ENCODE measurements at regions not wholly inside any gene's neighbourhood (a gene's known extent, or its start where the extent isn't known, plus 50 kb on each side); places are given as distances from the start of the nearest gene placed in this dataset.

GRCh38 chr11:87754685-87755084 is 420.6 kb downstream of the RAB38 start:
- no peak overlapping the region for H3K4me3 ChIP-seq (ENCODE audit: low read length)
- no peaks in the 10 kb centered on the region for H3K9me3 ChIP-seq (ENCODE audit: insufficient read depth, low read depth, low read length)
- no peaks in the 10 kb centered on the region for H3K4me1 ChIP-seq (ENCODE audit: insufficient read depth, low read length)
- H3K9ac ChIP-seq (ENCODE audit: low read depth, low read length) = no peak overlapping the region
- H3K27me3 ChIP-seq (ENCODE audit: insufficient read depth, low read length) = no peaks in the 10 kb centered on the region
- no peak overlapping the region for H3K27ac ChIP-seq (ENCODE audit: low read length)
- no peaks in the 10 kb centered on the region for H3K36me3 ChIP-seq (ENCODE audit: insufficient read depth, low read depth, low read length)

DNA sequence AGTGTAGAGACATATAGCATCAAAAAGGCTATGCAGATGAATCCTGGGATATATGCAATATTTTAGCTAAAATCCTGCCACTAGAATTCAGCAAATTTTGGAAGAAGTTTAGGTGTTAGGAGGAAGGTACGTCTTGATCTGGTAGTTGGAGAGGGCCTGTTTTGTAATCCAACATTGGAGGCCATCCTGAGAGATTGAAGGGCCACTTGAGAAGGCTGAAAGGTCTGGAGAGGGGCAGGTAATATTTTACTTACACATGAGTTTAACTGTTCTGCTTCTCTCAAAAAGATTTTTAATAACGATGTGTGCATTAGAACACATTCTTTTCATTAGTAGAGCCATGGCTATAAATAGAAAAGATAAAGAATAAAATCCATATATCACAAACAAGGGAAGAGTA is 422.1 kb downstream of the RAB38 start:
- Histone ChIP-seq H3K27ac (ENCODE audit: low read length) (no peak overlapping the region), H3K36me3 (ENCODE audit: insufficient read depth, low read depth, low read length) (no peaks in the 10 kb centered on the region), H3K4me3 (ENCODE audit: low read length) (no peak overlapping the region), H3K4me1 (ENCODE audit: insufficient read depth, low read length) (no peaks in the 10 kb centered on the region), H3K9ac (ENCODE audit: low read depth, low read length) (no peak overlapping the region), H3K27me3 (ENCODE audit: insufficient read depth, low read length) (no peaks in the 10 kb centered on the region), H3K9me3 (ENCODE audit: insufficient read depth, low read depth, low read length) (no peaks in the 10 kb centered on the region)

DNA sequence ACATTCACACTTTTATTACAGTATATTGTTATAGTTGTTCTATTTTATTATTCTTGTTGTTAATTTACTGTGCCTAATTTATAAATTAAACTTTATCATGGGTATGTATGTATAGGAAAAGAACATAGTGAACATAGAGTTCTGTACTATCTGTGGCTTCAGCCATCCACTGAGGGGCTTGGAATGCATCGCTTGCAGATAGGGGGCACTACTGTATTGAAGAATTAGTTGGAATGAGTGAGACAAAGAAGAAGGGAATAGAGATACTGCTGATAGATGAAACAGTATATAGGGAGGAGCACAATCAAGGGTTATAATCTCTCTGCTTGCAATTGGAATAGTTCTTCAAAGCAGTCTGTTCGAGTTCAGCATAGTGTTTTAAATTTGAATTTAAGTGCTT is 432.2 kb downstream of the RAB38 start:
- Histone ChIP-seq H3K4me3 (ENCODE audit: low read length) (no peak overlapping the region), H3K36me3 (ENCODE audit: insufficient read depth, low read depth, low read length) (no peaks in the 10 kb centered on the region), H3K4me1 (ENCODE audit: insufficient read depth, low read length) (no peaks in the 10 kb centered on the region), H3K27ac (ENCODE audit: low read length) (no peak overlapping the region), H3K9ac (ENCODE audit: low read depth, low read length) (no peak overlapping the region), H3K27me3 (ENCODE audit: insufficient read depth, low read length) (no peaks in the 10 kb centered on the region), H3K9me3 (ENCODE audit: insufficient read depth, low read depth, low read length) (no peaks in the 10 kb centered on the region)

DNA sequence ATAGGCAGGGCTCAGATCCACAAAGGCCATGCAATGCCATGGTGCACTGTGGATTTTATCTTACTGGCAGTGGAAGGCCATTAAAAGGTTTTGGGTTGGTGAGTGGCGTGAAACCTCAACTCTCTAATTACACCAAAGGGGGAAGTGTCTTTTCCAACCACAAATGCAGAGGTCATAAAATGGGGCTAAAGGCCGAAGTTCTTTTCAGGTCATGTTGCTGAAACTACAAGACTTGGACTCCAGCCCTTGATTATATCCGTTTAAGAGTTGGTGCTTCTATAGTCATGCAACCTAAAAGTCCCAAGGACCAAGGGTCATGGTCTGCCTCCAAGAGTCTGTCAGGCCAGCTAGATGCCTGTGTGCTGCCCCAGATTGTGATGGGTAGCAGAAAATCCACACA is 434.3 kb downstream of the RAB38 start:
- no peak overlapping the region for H3K9ac ChIP-seq (ENCODE audit: low read depth, low read length)
- H3K27me3 ChIP-seq (ENCODE audit: insufficient read depth, low read length) = no peaks in the 10 kb centered on the region
- no peak overlapping the region for H3K27ac ChIP-seq (ENCODE audit: low read length)
- H3K4me1 ChIP-seq (ENCODE audit: insufficient read depth, low read length) = no peaks in the 10 kb centered on the region
- no peak overlapping the region for H3K4me3 ChIP-seq (ENCODE audit: low read length)
- no peaks in the 10 kb centered on the region for H3K36me3 ChIP-seq (ENCODE audit: insufficient read depth, low read depth, low read length)
- no peaks in the 10 kb centered on the region for H3K9me3 ChIP-seq (ENCODE audit: insufficient read depth, low read depth, low read length)

DNA sequence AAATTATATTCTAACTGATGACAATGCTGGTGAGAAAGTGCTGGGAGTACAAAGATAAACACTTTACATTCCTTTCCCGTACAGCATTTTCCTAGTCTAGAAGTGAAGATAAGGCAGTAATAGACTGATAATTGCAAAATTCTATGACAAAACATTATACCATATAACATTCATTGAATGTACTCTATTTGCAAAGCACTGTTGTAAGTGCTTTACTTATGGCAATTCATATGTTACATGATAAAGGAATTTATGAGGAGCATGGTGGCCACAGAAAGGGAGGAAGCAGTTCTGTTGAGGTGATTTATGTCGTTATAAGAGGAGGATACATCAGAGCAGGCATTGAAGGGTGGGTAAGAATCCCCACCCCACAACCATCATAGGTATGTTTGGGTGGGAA is 434.8 kb downstream of the RAB38 start:
- Histone ChIP-seq H3K4me3 (ENCODE audit: low read length) (no peak overlapping the region), H3K4me1 (ENCODE audit: insufficient read depth, low read length) (no peaks in the 10 kb centered on the region), H3K36me3 (ENCODE audit: insufficient read depth, low read depth, low read length) (no peaks in the 10 kb centered on the region), H3K27ac (ENCODE audit: low read length) (no peak overlapping the region), H3K9ac (ENCODE audit: low read depth, low read length) (no peak overlapping the region), H3K27me3 (ENCODE audit: insufficient read depth, low read length) (no peaks in the 10 kb centered on the region), H3K9me3 (ENCODE audit: insufficient read depth, low read depth, low read length) (no peaks in the 10 kb centered on the region)

- Histone ChIP-seq H3K36me3 (ENCODE audit: insufficient read depth, low read depth, low read length) (no peaks in the 10 kb centered on the region), H3K27ac (ENCODE audit: low read length) (no peak overlapping the region), H3K4me3 (ENCODE audit: low read length) (no peak overlapping the region), H3K27me3 (ENCODE audit: insufficient read depth, low read length) (no peaks in the 10 kb centered on the region), H3K9me3 (ENCODE audit: insufficient read depth, low read depth, low read length) (no peaks in the 10 kb centered on the region), H3K4me1 (ENCODE audit: insufficient read depth, low read length) (no peaks in the 10 kb centered on the region), H3K9ac (ENCODE audit: low read depth, low read length) (no peak overlapping the region)
Observed at GRCh38 chr11:87739766-87740165, 435.5 kb downstream of the RAB38 start.

GRCh38 chr11:87739261-87739660 is 436.0 kb downstream of the RAB38 start:
- H3K27me3 ChIP-seq (ENCODE audit: insufficient read depth, low read length) = no peaks in the 10 kb centered on the region
- no peak overlapping the region for H3K9ac ChIP-seq (ENCODE audit: low read depth, low read length)
- no peak overlapping the region for H3K4me3 ChIP-seq (ENCODE audit: low read length)
- no peak overlapping the region for H3K27ac ChIP-seq (ENCODE audit: low read length)
- H3K9me3 ChIP-seq (ENCODE audit: insufficient read depth, low read depth, low read length) = no peaks in the 10 kb centered on the region
- H3K36me3 ChIP-seq (ENCODE audit: insufficient read depth, low read depth, low read length) = no peaks in the 10 kb centered on the region
- H3K4me1 ChIP-seq (ENCODE audit: insufficient read depth, low read length) = no peaks in the 10 kb centered on the region

DNA sequence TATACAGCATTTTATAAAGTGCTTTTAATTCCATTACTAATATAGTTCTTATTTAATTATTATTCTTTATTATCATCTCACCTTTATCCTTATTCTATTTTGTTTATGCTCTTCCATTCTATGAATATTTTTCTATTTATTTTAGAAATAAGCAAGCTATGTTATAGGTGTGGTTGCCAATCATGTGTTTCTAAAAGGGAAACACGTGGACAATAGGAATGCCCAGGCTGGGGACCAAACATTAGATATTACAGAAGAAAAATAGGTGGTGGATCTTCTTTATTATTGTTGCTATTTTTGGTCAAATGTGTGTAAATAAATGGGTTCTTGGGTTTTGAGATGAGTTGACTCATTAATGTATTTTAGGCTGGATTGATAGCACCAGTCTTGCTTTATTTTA is 438.3 kb downstream of the RAB38 start:
- Histone ChIP-seq H3K36me3 (ENCODE audit: insufficient read depth, low read depth, low read length) (no peaks in the 10 kb centered on the region), H3K27me3 (ENCODE audit: insufficient read depth, low read length) (no peaks in the 10 kb centered on the region), H3K27ac (ENCODE audit: low read length) (no peak overlapping the region), H3K4me1 (ENCODE audit: insufficient read depth, low read length) (no peaks in the 10 kb centered on the region), H3K4me3 (ENCODE audit: low read length) (no peak overlapping the region), H3K9ac (ENCODE audit: low read depth, low read length) (no peak overlapping the region), H3K9me3 (ENCODE audit: insufficient read depth, low read depth, low read length) (no peaks in the 10 kb centered on the region)

- Histone ChIP-seq H3K27ac (ENCODE audit: low read length) (no peak overlapping the region), H3K36me3 (ENCODE audit: insufficient read depth, low read depth, low read length) (no peaks in the 10 kb centered on the region), H3K4me3 (ENCODE audit: low read length) (no peak overlapping the region), H3K9ac (ENCODE audit: low read depth, low read length) (no peak overlapping the region), H3K4me1 (ENCODE audit: insufficient read depth, low read length) (0 out of 2 replicates have a peak, but pooled peaks cover 3% of the 10 kb centered on the region), H3K27me3 (ENCODE audit: insufficient read depth, low read length) (no peaks in the 10 kb centered on the region), H3K9me3 (ENCODE audit: insufficient read depth, low read depth, low read length) (no peaks in the 10 kb centered on the region)
Observed at GRCh38 chr11:87726506-87726905, 448.7 kb downstream of the RAB38 start.

DNA sequence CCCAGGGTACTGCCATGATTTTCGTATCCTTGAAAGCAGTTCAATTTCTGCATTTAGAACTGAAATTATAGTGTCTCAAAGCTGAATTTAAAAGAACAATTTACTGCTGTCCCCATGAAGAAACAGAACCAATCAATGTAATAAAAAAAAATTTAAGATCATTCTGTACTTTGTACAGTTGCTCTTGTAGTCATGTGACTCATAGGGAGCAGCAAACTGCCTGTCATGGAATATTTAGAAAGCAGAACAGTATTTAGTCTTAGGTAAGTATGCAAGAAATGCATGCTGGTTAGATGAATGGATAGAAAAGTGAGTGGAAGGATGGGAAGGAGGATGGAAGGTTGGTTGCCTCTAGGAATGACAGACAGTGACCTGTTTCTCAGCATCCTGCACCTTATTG is 450.9 kb downstream of the RAB38 start:
- Histone ChIP-seq H3K27me3 (ENCODE audit: insufficient read depth, low read length) (no peaks in the 10 kb centered on the region), H3K27ac (ENCODE audit: low read length) (no peak overlapping the region), H3K4me3 (ENCODE audit: low read length) (no peak overlapping the region), H3K9me3 (ENCODE audit: insufficient read depth, low read depth, low read length) (no peaks in the 10 kb centered on the region), H3K9ac (ENCODE audit: low read depth, low read length) (no peak overlapping the region), H3K36me3 (ENCODE audit: insufficient read depth, low read depth, low read length) (no peaks in the 10 kb centered on the region), H3K4me1 (ENCODE audit: insufficient read depth, low read length) (0 out of 2 replicates have a peak, but pooled peaks cover 3% of the 10 kb centered on the region)

GRCh38 chr11:87722756-87723565 is 452.3 kb downstream of the RAB38 start:
- Histone ChIP-seq H3K9ac (ENCODE audit: low read depth, low read length) (no peak overlapping the region), H3K9me3 (ENCODE audit: insufficient read depth, low read depth, low read length) (no peaks in the 10 kb centered on the region), H3K27ac (ENCODE audit: low read length) (no peak overlapping the region)

GRCh38 chr11:87719326-87720073 is 455.7 kb downstream of the RAB38 start:
- no peaks in the 10 kb centered on the region for H3K4me1 ChIP-seq (ENCODE audit: insufficient read depth, low read length)
- no peaks in the 10 kb centered on the region for H3K27me3 ChIP-seq (ENCODE audit: insufficient read depth, low read length)
- H3K27ac ChIP-seq (ENCODE audit: low read length) = no peak overlapping the region
- H3K9ac ChIP-seq (ENCODE audit: low read depth, low read length) = no peak overlapping the region
- no peaks in the 10 kb centered on the region for H3K9me3 ChIP-seq (ENCODE audit: insufficient read depth, low read depth, low read length)
- no peaks in the 10 kb centered on the region for H3K36me3 ChIP-seq (ENCODE audit: insufficient read depth, low read depth, low read length)
- no peak overlapping the region for H3K4me3 ChIP-seq (ENCODE audit: low read length)

More at GRCh38 chr11:87722756-87723565, 452.3 kb downstream of the RAB38 start:
- H3K4me1 ChIP-seq (ENCODE audit: insufficient read depth, low read length) = 0 out of 2 replicates have a peak, but pooled peaks cover 3% of the 10 kb centered on the region
- H3K27me3 ChIP-seq (ENCODE audit: insufficient read depth, low read length) = no peaks in the 10 kb centered on the region
- no peak overlapping the region for H3K4me3 ChIP-seq (ENCODE audit: low read length)
- H3K36me3 ChIP-seq (ENCODE audit: insufficient read depth, low read depth, low read length) = no peaks in the 10 kb centered on the region
